ENCODE measurements at regions not wholly inside any gene's neighbourhood (a gene's known extent, or its start where the extent isn't known, plus 50 kb on each side); places are given as distances from the start of the nearest gene placed in this dataset.
"Not testable (repeated sequence)": the region's sequence is repeated elsewhere in the genome, so short reads cannot be mapped to it uniquely, and the experiment has no call there.

DNA sequence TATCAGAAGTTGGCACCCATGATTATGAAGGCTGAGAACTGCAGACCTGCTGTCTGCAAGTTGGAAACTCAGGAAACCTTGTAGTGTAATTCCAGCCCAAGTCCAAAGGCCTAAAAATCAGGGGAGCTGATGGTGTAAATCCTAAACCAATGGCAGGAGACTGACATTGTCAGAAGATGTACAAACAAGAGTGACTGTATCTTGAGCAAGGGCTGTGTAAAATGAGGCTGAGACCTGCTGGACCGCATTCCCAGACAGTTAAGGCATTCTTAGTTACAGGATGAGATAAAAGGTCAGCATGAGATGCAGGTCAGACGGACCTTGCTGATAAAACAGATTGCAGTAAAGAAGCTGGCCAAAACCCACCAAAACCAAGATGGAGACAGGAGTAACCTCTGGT lies 147.7 kb downstream of the COG6 start:
- ATAC-seq = peak; percentile 37

DNA sequence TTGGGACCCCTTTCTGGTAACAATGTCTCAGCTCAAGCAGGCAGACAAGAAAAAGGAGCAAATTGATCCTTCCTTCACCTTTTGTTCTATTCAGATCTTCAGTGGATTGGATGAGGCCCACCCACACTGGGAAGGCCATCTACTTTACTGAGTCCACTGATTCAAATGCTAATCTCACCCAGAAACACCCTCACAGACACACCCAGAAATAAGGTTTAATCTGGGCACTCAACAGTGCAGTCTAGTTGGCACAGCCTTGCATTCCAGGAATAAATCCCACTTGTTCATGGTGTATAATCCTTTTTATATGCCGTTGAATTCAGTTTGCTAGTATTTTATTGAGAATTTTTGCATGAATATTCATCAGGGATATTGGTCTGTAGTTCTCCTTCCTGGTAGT lies 148.4 kb downstream of the COG6 start:
- ATAC-seq = no peak

DNA sequence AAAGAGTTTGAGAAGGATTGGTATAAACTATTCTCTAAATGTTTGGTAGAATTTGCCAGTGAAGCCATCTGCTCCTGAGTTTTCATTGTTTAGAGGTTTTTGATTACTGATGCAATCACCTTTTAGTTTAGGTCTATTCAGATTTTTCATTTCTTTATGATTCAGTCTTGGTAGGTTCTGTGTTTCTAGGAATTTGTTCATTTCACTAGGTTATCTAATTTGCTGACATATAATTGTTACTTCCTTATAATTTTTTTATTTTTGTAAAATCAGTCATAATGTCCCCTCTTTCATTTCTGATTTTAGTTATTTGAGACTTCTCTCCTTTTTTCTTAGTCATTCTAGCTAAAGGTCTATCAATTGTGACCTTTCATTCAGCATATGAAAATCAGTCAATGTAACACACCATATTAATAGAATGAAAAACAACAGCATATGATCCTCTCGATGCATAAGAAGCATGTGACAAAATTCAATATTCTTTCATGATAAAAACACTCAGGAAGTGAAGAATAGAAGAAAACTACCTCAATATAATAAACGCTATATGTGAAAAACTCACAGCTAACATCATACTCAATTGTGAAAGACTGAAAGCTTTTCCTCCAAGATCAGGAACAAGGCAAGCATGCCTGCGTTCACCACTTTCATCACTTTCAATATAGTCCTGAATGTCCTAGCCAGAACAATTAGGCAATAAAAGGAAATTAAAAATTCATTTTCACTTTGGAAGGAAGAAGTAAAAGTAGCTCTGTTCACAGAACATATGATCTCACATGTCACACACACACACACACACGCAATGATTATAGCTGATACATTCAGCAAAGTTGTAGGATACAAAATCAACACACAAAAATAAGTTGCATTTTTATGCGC lies 149.1 kb downstream of the COG6 start:
- no peak for ATAC-seq

DNA sequence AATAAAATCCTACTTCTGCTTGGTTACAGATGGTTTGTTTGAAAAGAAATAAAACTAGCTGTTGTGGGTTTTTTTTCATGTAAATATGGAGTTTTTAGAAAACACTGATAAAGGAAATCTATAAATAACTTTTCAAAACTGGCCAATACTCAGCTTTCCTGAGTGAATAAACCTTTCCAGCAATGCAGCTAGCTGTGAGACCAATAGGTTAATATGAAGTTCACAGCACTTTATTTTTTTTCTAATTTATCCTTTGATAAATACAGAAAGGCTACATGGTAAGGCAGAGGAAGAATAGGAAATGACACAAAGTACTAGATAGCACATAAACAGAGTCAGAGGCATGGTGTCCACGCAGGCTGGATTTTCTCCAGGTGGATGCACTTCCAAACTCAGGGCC lies 154.0 kb downstream of the COG6 start:
- no peak for ATAC-seq

DNA sequence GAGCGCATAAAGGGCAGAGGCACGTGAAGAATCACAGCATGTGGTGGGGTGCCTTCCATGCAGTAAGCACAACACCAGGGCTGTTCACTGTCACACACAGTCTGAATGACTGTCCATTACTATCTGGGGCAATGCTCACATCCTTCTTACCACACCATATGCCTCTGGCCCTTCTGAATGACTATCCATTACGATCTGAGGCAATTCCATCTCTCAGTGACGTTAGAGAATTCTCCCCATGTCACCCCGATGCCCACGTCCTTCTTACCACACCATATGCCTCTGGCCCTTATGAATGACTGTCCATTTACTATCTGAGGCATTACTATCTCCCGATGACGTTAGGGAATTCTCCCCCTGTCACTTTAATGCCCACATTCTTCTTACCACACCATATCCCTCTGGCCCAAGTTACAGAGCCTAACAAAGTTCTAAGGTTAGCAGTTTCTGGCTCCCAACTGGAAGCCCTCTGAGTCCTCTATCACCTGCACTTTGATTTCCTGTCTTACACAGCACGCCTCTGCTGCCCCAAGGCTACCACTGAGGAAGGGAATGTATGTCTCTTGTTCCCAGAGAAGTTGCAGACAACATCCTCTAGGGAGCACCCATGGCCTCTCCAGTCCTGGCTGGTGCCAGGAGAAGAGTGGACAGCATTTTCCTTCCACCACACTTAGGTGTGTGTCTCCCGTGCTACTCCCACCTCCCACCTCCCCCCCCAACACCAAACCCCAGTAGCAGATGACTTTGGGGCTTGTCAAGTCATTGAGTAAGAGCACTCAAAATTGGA lies 154.8 kb downstream of the COG6 start:
- peak; percentile 20 for ATAC-seq

DNA sequence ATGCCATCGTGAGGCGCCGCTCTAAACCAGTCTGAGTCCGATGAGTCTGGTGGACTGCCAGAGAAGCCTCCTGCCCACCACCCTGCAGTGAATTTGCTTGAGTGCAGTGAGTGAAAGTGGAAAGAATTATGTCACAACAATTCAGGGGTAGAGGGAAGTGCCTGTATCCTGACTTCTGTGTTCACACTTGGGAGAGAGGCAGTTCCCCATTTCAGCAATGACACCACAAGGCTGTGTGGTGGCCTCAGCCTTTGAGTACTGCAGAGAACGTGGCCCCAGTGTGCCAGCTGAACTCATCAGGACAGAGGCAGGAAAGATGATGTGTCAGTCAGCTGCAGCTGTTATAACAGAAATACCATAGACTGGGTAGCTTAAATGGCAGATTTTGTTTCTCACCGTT lies 155.6 kb downstream of the COG6 start:
- ATAC-seq = peak; percentile 18

DNA sequence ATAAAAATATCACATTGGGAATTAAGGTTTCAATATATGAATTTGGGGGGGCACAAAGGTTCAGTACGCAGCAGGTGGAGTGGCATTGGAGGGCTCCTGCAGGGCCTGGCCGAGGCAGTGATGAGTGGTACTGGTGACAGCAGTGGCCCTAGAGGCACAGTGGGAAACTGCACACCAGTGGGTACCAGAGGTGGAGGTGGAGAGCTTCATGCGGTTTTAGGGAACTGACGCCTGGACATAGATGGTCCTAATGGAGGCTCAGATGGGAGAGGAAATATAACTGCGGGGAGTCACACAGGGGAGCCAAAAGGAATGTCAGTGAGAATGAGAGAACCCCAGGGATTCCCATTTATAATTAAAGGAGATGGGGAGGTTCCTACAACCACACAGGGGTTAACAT lies 156.2 kb downstream of the COG6 start:
- ATAC-seq = no peak

DNA sequence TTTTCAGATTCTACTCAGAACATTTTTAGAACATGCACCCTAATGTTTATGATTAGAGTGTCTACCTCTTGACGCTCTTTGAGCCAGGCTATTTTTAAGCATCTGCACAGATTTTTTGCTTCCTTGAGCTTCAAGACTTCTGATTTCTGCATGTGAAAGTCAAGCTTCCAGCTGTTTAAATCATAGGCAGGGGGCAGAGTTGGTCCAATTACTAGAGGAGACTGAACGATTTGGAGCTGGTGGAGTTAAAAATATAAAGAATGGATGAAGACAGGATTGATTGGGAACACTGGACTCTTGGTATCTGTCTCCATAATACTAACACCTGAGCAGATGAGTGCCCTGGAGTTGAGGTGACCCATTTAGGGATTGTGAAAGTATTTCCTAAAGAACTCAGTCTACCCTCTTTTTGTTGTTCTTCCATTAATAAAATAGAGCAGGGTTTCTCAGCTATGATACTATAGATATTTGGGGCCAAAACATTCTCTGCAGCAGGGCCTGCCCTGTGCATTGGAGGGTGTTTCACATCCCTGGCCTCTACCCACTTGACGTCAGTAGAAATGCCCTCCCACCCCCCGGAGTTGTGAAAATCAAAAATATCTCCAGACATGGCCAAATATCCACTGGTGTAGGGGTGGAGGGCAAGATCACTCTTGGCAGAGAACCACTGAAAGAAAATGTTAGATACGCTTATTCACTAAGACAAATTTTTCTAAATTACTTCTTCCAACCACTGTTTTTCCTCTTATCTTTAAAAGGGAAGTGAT lies 160.1 kb downstream of the COG6 start:
- no peak for ATAC-seq

DNA sequence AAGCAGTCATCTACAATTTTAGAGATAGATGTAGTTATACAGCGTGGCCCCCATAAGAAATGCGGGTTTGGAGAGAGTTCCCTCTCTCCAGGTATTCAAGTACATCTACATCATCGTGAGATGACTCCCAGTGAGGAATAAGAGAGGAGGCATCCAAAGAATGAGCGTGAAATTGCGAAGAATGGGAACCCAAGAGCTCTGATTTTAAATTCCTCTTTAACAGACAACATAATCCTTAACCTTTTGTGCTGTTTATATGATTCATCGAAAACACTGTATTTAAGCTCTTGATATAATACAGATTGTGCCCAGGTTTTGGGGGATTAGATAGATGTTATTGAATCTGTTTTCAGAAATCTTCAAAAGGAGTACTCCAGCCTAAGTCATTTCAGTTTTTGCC lies 161.5 kb downstream of the COG6 start:
- ATAC-seq = no peak

DNA sequence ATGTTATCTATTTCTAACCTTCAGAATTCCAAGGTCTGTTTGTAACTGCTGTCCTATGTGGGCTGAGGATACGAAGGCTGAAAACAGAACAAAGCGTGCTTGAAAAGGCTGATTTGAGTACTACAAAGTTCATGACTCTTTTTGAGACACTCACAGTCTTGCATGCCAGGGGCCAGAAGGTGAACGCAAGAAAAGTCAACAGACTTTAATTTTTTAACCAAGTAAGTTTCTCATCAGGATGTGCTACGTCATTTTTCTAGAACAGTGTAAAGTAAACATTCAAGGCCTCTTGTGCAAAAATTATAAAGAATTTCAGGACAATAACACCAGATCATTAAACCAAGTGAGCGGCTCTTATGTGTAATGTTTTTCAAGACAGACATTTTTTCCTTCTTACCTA lies 163.5 kb downstream of the COG6 start:
- ATAC-seq = no peak

DNA sequence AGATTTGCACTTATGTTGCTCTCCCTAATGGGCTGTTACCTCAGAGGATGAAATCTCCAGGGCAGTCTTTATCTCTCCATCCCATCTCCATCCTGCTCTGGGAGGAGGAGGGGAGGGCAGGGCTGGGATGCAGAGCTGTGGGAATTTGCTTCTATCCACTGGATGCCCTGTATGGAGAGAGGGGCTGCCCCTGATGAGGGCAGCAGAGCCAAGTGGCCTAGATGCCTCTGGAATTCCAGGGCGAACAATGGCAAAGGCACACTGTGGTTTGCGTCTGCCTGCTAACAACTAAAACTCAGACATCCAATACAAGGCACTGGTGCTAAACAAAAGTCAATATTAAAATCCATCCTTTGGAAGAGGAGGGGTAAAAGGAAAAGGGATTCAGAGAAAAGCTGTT lies 165.1 kb downstream of the COG6 start:
- ATAC-seq = no peak

DNA sequence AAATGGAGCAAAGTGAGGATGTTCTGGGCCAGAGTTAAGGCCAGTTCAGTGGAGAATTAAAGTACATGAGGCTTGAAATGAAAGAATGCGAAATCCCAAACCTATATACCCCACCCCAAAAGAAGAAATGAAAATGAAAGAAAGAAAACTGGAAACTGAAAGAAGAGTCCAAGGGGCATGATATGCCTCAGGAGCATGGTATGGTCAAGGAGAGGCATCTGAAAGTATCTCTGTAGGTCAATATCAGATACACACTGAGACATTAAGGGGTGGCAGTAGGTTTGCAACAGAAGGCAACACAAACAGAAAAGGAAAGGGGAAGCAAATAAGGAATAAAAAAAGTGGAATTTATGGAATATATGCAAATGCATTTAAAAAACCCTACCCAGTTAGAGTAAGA lies 166.5 kb downstream of the COG6 start:
- no peak for ATAC-seq

DNA sequence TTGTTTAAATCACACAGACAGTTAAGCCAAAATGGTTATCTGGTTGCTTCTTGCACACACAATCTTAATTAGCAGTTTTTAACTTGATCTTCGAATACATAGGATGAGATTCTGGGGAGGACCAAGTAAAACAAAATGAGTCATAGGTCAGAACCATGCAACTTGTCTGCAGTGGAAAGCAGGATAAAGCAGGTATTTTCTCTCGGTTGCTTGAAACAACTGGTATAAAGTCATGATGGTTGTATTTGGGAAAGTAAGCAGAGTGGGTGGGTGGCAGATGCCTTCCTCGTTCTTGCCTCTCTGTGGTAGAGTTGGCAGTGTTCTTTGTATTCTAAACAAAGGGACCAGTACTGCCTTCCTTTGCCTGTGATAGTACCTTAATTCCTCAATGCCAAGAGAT lies 167.0 kb downstream of the COG6 start:
- no peak for ATAC-seq

DNA sequence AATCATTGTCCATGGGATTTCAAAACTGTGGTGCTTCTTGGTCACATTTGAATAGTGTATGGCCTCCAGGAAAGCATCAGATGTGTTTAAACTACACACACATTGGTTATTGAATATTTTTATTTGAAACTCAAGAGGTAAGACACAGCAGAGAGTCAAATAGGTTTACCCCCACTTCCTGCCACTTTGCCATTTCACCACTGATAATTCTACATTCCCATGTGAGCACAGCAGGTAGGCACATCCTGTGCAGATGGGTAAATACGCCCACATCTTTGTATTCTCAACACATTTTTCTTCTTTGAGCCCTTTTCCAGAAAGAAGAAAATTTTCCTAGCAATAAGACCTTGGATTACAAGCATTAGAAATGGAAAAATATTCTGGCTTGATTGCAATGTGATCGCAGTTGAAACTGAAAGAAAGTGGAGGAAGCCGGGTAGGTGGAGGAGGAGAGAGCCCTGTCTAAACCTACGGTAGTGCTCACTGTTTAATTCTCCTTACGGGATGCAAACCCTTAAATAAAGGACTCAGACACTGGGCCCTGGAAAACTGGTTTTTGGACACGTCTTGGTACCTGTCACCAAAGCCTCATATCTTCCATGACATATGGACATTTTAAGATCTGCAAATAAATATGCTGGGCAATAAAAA lies 167.7 kb downstream of the COG6 start:
- no peak for ATAC-seq

DNA sequence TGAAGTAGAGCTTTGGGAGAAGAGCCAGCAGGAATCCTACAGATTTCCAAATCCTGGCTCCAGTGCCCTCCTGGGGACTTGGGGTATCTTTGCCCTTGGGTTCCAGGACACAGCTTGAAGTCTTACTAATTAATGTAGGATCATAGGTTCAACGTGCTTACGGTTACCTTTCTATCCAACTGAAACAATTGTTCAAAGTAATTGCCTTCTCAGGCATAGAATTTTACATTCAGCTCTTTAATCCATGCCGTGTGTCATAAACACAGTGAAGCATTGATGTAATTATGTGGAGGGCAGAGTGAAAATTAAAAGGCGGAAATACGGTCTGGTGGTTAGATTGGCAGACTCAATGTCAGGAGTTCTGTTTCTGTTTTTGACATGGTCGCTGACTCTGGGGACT lies 170.4 kb downstream of the COG6 start:
- no peak for ATAC-seq

DNA sequence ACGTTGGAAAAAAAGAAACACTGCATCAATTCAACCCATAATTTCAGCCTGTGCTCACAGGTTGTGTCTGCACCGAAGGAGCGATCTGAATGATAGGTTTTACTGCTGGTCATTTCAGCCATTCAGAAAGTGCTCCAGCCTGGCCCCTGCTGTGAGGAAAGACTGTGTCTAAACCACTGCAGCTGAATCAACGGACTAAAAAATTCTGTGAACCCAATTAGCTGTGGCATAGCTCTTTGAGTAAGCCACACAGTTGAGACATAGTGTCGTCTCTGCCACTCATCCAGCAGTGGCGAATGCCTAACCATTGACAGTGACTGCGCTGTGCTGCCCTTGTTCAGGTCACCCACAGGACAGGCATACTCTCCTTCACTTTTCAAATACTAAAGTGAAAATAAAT lies 179.8 kb downstream of the COG6 start:
- ATAC-seq = no peak

DNA sequence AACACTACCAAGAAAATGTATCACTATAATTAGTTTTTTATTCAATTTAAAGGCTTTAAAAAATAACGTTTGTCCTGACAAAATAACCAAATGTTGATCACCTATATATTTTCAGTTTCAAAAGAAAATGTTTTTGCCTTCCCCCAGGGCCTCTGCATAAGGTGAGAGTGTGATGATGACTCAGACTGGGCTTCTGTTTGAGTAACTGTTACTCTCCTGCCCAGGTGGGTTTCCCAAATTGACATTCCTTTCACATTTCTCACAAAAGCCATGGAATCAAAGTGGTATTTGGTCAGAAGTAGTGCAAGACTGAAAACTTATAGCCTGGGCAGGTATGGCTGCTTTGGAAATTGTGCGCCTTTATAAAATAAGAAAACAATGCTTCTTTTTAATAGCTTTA lies 180.6 kb downstream of the COG6 start:
- ATAC-seq = no peak

DNA sequence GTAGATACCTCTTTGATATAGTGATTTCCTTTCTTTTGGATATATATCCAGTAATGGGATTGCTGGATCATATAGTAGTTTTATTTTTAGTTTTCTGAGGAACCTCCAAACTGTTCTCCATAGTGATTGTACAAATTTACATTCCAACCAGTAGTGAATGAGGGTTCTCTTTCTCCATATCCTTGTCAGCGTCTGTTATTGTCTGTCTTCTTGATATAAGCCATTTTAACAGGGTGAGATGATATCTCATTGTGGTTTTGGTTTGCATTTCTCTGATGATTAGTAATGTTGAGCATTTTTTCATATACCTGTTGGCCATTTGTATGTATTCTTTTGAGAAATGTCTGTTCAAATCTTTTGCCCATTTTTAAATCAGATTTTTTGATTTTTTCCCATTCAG lies 182.4 kb downstream of the COG6 start:
- ATAC-seq = not testable (repeated sequence)

DNA sequence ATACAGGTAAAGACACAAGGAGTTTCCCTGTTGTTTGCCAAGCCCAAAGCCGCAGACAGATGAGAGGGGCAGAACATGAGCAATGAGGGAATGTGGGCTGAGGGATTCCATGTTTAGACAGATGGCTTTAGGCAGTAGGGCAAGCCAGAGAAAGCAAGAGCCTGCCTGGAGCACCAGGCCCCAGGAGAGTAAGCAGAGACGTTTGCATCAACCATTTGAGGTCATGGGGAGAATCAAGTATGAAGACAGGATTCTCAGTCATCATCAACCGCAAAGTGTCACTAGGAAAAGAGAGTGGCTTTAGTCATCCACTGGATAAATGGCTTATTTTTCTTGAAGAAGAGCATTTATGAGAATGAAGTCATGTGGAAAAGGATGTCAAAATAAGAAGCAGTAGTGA lies 184.7 kb downstream of the COG6 start:
- no peak for ATAC-seq

DNA sequence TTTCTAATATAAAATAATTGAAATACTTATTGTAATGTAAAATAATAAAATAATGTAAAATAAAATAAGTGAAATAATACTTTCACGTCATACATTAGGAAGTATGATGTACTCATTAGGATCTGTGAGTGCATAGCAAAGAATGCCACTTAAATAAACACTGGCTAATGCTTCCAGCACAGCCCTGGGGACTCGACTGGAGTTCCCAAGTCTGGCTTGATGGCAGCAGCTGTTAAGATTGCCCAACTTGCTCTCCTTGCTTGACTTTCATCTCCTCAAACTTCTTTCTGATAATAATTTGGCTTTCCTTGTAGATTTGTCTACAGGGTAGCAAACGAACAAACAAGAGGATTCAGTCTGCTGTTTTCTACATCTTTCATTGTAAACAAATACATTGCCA lies 191.9 kb downstream of the COG6 start:
- ATAC-seq = no peak

DNA sequence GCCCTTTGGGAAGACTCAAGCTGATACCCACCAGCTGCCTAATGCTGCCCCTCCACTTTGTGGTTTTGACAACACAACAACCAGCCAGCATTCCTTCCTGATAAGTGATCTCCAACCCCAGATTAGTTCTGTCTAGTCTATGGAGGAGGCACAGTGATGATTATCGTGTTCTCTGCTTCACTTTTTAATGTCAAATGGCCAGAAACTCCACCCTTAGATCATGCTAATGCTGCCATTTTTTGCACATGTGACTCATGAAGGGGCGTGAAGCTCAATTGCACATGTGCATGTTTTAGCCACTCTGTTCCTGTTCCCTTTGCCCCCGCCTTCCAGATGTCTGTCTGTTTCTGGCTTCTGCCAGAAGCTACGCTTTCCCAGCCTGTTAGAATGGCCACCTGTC lies 199.8 kb downstream of the COG6 start:
- no peak for ATAC-seq

DNA sequence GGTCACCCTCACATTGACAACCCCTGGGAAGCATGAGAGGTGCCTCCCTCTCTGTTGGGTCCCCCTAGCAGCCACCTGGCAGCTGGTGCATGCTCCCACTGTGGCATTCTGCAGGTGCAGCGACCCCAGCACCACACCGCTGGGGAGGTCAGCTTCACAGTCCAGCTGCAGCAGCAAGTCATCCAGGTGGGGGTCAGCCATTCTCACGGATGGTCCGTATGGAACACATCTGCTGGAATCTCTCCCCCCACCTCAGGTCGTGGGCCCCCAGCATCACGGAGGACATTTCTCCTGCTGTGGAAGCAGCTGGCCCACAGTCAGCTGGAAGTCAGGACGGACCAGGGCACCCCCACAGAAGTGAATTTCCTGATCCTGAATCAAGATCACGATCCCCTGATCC lies 201.3 kb downstream of the COG6 start:
- ATAC-seq = no peak

DNA sequence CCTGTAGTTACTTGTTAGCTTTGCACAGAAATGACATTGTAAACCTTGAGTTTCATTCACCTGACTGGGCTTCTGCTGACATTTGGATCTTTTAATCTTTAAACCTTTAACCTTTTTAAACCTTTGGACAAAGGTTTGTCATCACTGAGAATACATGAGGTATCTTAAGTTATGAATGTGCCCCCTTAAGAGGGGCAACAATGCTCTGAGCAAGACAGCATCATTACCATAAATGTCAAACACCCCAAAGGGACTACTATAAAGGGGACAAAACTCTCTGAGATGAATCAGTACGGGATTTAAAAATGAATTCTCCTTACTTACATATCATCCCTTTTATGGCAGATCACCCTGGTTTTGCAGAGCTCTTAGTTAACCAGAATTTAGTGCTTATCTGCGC lies 203.3 kb downstream of the COG6 start:
- ATAC-seq = no peak

All from esophagus mucosa (tissue), 1 donor.